Limb (tissue), 2 donors: ENCODE measurements at regions not wholly inside any gene's neighbourhood (a gene's known extent, or its start where the extent isn't known, plus 50 kb on each side); places are given as distances from the start of the nearest gene placed in this dataset.

Experiments used
- DNase-seq, 2 donors: peaks; one replicate each; pipeline ENCODE4 v3.0.0-alpha.2; 2016; ENCODE audit errors: extremely low spot score in 2 of 2

- DNase-seq = no peak
Measured at GRCh38 chrX:20479048-20479447, 212.3 kb upstream of the RPS6KA3 start.

DNA sequence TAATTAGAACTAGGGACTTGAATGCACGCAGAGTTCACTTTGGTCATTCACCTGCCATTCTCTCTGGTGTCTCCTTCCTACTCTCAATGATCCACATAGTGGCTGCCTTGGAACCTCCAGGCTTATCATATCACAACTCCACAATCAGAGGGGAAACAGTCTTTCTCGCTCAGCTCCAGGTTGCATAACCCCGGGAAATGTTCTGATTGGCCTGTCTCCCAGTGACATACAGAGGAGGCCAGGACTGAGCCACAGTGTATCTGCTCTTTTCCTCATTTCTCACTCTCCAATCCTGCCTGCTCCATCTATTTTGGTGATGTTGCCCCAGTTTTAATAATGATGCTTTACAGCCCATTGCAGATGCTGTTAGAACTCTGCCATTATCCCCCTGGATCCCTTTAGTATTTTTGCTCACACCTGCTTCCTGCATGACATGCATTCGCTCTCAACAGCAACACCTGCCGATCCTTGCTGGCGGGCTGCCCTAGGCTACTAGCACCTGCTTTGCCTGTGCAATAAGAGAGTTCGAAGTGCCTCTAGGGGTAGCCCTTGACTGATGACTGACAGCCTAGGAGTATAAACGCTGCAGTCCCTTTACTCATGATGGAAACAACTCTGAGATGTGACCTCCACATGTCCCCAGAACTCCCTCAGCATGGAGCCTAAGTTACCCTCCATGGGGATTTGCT, 211.3 kb upstream of the RPS6KA3 start:
- no peak for DNase-seq

GRCh38 chrX:20477219-20477618, 210.5 kb upstream of the RPS6KA3 start:
- DNase-seq = no peak

GRCh38 chrX:20472620-20473258, 206.0 kb upstream of the RPS6KA3 start:
- DNase-seq = no peak

DNA sequence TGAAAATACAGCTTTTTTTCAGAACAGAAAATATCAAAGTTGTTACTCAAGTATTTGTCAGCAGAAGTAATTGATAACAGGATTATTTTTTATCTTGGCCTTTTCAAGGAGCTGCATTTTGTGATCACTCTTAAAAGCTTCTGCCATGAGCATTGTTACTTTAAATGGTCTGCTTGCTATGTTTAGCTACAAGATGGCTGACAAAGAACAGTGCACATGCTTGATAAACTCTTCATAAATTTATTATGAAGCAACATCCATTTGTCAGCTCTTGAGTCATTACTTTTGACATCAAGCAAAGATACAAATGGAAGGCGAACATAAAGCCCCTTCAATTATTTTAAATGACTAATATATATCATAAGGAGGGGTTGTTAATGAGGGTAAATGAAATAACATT, 205.4 kb upstream of the RPS6KA3 start:
- no peak for DNase-seq

GRCh38 chrX:20471483-20471882, 204.8 kb upstream of the RPS6KA3 start:
- DNase-seq = no peak

GRCh38 chrX:20463296-20464075, 196.8 kb upstream of the RPS6KA3 start:
- DNase-seq = no peak

GRCh38 chrX:20461576-20461975, 194.9 kb upstream of the RPS6KA3 start:
- no peak for DNase-seq

DNA sequence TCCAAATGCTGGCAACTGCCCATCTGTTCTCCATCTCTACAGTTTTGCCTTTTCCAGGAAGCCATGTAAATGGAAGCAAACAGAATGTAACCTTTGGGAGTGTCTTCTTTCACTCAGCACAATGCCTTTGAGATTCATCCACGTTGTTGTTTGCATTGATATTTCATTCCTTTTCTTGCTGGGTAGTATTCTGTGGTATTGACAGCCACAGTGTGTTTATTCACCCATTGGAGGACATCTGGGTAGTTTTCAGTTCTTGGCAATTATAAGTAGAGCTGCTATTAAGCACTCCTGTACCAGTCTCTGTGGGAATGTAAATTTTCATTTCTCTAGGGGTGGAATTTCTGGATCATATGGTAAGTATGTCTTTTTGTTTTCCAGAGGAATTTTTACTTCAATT, 194.3 kb upstream of the RPS6KA3 start:
- no peak for DNase-seq

- DNase-seq = no peak
Measured at GRCh38 chrX:20459410-20460350, 193.0 kb upstream of the RPS6KA3 start.

- DNase-seq = no peak
Measured at GRCh38 chrX:20456971-20457370, 190.3 kb upstream of the RPS6KA3 start.

DNA sequence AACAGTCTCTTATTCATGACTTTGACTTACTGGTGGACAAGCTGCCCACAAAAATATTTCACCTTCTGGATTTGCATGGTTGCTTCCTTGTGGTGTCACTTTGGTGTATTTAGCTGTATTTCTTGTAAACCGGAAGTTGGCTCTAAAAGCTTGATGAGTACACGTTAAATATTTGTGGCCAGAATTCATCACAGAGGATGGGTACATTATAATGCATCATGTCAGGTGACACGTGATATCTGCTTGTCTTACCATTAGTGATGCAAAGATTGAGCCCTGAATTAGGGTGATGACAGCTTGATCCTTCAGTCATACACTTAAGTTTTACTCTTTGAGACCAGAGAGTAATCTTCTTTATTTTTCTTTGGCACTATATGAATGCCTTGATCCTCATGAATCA, 188.3 kb upstream of the RPS6KA3 start:
- DNase-seq = no peak

GRCh38 chrX:20454117-20454516, 187.4 kb upstream of the RPS6KA3 start:
- DNase-seq = no peak

- DNase-seq = no peak
Measured at GRCh38 chrX:20452487-20452886, 185.8 kb upstream of the RPS6KA3 start.

GRCh38 chrX:20451929-20452328, 185.2 kb upstream of the RPS6KA3 start:
- no peak for DNase-seq

GRCh38 chrX:20445109-20445508, 178.4 kb upstream of the RPS6KA3 start:
- no peak for DNase-seq

GRCh38 chrX:20442597-20442996, 175.9 kb upstream of the RPS6KA3 start:
- DNase-seq = peak; percentile 13 to 56

DNA sequence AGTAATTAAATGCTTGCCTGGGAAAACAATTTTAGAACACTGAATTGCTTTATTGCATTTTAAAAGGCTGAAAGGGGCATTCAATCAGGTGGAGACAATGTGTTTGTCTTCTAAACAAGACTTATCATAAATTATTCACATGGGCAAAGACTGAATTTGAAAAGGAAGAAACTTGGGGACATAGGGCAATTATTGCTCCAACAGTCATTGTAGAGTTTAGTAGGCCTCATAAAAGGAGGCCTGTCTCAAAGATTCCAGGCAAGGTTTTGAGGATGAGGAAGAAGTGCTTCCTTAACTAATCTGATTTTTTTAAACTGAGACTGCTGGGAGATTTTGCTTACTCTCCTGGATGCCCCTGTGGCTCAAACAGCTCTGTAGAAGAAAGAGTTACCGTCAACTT, 174.4 kb upstream of the RPS6KA3 start:
- no peak for DNase-seq

GRCh38 chrX:20438871-20439526, 172.3 kb upstream of the RPS6KA3 start:
- DNase-seq = no peak

DNA sequence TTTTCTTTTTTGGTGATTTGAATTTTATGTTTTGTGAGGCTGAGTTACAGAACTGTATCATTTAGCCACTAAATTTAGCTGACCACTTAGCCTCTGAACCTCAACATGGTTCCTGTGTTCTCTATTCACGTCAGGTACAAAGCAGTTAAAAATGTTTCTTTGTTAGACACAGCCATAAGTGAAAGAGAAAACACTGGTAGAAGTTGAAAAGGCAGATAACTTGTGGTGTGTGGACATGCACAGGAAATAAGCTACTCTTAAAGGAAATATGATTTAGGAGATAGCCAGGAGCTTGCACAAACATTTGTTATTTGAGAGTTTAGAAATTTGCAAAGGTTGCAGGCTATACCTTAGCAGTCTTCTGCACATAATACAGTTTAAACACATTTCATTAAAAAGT, 171.0 kb upstream of the RPS6KA3 start:
- DNase-seq = no peak

DNA sequence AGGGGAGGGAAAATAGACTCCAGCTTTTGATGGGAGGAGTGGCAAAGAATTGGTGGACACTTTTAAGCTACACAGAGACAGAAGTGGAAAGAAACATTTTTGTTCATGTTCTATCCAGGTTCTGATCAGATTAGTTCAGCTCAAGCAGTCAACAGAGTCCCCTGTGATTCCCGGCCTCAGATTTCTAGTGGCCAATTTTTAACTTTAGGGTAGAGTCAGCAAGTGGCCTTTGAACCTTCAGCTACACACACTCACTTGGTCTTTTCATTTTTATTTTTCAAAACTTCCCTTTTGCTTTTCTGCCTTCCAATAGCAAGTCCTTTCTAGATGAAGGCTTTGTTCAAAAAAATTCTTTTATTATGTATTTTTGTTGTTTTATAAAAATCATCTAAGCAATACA, 169.2 kb upstream of the RPS6KA3 start:
- DNase-seq = no peak
